HCT116 (cell line): ENCODE measurements at regions not wholly inside any gene's neighbourhood (a gene's known extent, or its start where the extent isn't known, plus 50 kb on each side); places are given as distances from the start of the nearest gene placed in this dataset.

Experiments
- EZH2 ChIP-seq: fragments of 200-600 bp; sonication (generic); IDR thresholded peaks from 2 replicates; pipeline ENCODE4 v1.6.1; 2017; ENCODE audit warnings: antibody characterized with exemption, mixed run types
- POLR2A ChIP-seq: IDR thresholded peaks from 2 replicates; pipeline ENCODE4 v1.7.0; 2011; ENCODE audit warnings: borderline replicate concordance; ENCODE audit not compliant: insufficient read depth, insufficient read length; ENCODE audit errors: extremely low read depth
- TF ChIP-seq, protein P1 (sequence below): IDR thresholded peaks from 2 replicates; pipeline ENCODE4 v1.6.1; 2011; ENCODE audit warnings: mild to moderate bottlenecking, low read length, moderate library complexity; ENCODE audit not compliant: insufficient replicate concordance; ENCODE audit errors: extremely low read depth
- TF ChIP-seq, protein P2 (sequence below): IDR thresholded peaks from 2 replicates; pipeline ENCODE4 v1.6.1; 2012
- TF ChIP-seq, protein P3 (sequence below), 3 experiments: fragments of 200-600 bp in 1 of 3; sonication (generic) in 1 of 3; IDR thresholded peaks in 2 of 3; conservative IDR thresholded peaks in 1 of 3; 2 replicates each; pipeline ENCODE4 v1.5.1; 2012 to 2017; ENCODE audit warnings: low read depth in 2 of 3, low read length in 2 of 3, antibody characterized with exemption in 1 of 3, borderline replicate concordance in 1 of 3, control low read depth in 1 of 3, mild to moderate bottlenecking in 1 of 3, mixed read lengths in 1 of 3, mixed run types in 1 of 3, moderate library complexity in 1 of 3; ENCODE audit not compliant: insufficient read depth in 1 of 3

DNA sequence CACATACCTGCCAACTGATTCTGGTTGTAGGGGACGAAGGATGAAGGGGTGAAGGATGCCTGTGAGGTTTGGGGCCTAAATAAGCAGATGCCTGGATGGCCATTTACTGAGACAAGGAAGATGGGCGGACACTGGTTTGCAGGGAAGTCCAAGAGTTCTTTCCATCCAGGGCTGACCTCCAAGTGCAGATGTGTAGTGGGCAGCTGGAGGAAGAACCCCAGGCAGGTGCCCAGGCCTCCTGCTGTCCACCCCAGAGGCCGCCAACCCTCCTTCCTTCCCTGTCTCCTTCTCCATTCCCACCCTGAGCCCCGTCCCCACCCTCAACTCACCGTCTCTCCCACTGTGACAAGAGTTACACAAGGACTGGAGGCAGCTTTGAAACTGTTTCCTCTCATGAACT lies 171.5 kb downstream of the KATNAL1 start:
- no peak for TF ChIP-seq POLR2A
- TF ChIP-seq, protein P1, sequence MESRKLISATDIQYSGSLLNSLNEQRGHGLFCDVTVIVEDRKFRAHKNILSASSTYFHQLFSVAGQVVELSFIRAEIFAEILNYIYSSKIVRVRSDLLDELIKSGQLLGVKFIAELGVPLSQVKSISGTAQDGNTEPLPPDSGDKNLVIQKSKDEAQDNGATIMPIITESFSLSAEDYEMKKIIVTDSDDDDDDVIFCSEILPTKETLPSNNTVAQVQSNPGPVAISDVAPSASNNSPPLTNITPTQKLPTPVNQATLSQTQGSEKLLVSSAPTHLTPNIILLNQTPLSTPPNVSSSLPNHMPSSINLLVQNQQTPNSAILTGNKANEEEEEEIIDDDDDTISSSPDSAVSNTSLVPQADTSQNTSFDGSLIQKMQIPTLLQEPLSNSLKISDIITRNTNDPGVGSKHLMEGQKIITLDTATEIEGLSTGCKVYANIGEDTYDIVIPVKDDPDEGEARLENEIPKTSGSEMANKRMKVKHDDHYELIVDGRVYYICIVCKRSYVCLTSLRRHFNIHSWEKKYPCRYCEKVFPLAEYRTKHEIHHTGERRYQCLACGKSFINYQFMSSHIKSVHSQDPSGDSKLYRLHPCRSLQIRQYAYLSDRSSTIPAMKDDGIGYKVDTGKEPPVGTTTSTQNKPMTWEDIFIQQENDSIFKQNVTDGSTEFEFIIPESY: no peak
- TF ChIP-seq, protein P2, sequence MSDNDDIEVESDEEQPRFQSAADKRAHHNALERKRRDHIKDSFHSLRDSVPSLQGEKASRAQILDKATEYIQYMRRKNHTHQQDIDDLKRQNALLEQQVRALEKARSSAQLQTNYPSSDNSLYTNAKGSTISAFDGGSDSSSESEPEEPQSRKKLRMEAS: no peak
- TF ChIP-seq, protein P3, sequence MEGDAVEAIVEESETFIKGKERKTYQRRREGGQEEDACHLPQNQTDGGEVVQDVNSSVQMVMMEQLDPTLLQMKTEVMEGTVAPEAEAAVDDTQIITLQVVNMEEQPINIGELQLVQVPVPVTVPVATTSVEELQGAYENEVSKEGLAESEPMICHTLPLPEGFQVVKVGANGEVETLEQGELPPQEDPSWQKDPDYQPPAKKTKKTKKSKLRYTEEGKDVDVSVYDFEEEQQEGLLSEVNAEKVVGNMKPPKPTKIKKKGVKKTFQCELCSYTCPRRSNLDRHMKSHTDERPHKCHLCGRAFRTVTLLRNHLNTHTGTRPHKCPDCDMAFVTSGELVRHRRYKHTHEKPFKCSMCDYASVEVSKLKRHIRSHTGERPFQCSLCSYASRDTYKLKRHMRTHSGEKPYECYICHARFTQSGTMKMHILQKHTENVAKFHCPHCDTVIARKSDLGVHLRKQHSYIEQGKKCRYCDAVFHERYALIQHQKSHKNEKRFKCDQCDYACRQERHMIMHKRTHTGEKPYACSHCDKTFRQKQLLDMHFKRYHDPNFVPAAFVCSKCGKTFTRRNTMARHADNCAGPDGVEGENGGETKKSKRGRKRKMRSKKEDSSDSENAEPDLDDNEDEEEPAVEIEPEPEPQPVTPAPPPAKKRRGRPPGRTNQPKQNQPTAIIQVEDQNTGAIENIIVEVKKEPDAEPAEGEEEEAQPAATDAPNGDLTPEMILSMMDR (IDR thresholded peaks at IDR 0.05 in 2 of 3, conservative IDR thresholded peaks at IDR 0.05 in 1 of 3; ENCODE audit: borderline replicate concordance in 1 of 3, insufficient read depth in 1 of 3, low read depth in 2 of 3, low read length in 2 of 3): no peak
- no peak for TF ChIP-seq EZH2
